HCT116 (cell line): ENCODE measurements at regions not wholly inside any gene's neighbourhood (a gene's known extent, or its start where the extent isn't known, plus 50 kb on each side); places are given as distances from the start of the nearest gene placed in this dataset.

Source experiments
- ATAC-seq: fragments of 200-7000 bp; cut with Tn5 transposase; 2 replicates; pipeline ENCODE4 v1.9.1; 2020; ENCODE audit warnings: mild to moderate bottlenecking, moderate library complexity
- BruUV-seq: library from RNA; stranded (reverse); fragments of 400-500 nt; replicated peaks from 2 replicates; lab custom pipeline; 2021; lab: Mats Ljungman, UMichigan
- CTCF ChIA-PET: fragments of 300-600 bp; sonication (Branson Sonifier 250); formaldehyde crosslinking; loops from one replicate; lab custom pipeline; 2021; ENCODE audit warnings: antibody characterized with exemption; lab: Charles Lee
- POLR2A ChIA-PET: fragments of 300-600, 350-600 bp; sonication (Branson Sonifier 250); formaldehyde crosslinking; loops from one replicate; lab custom pipeline; 2021; ENCODE audit warnings: antibody characterized with exemption; lab: Charles Lee
- RAD21 ChIA-PET, 2 experiments: fragments of 300-600 bp; sonication (Branson Sonifier 250); formaldehyde crosslinking; loops; one replicate each; lab custom pipeline; 2023; ENCODE audit warnings: low total read pairs in 2 of 2; ENCODE audit not compliant: uncharacterized antibody in 2 of 2, unreplicated experiment in 2 of 2, low non-redundant PET in 1 of 2; lab: Charles Lee
- DNase-seq: peaks from one replicate; pipeline ENCODE4 v3.0.0-alpha.2; 2010; ENCODE audit warnings: low read depth, low spot score
- H2AFZ ChIP-seq: fragments of 200-600 bp; shearing (Covaris generic), sonication (generic); 2 replicates; pipeline ENCODE4 v1.6.1; 2017; ENCODE audit warnings: low read depth, mixed run types, mixed read lengths, antibody characterized with exemption, low read length; ENCODE audit not compliant: poor library complexity, severe bottlenecking
- H3K27ac ChIP-seq: 2 replicates; pipeline ENCODE4 v1.5.1; 2012; ENCODE audit warnings: low read depth, low read length
- H3K27me3 ChIP-seq: fragments of 200-600 bp; sonication (generic); 2 replicates; pipeline ENCODE4 v1.6.1; 2016; ENCODE audit warnings: mixed run types, low read length, mixed read lengths; ENCODE audit not compliant: insufficient read depth
- H3K36me3 ChIP-seq, 2 experiments: fragments of 200-500 bp in 1 of 2; fragments of 200-600 bp in 1 of 2; sonication (Bioruptor generic) in 1 of 2; sonication (generic) in 1 of 2; 2 replicates each; pipeline versions ENCODE4 v1.5.1 to v1.6.1; 2014 to 2016; ENCODE audit warnings: low read length in 2 of 2, inconsistent platforms in 1 of 2, mixed read lengths in 1 of 2, mixed run types in 1 of 2; ENCODE audit not compliant: insufficient read depth in 2 of 2, control insufficient read depth in 1 of 2
- H3K4me1 ChIP-seq, 2 experiments: fragments of 200-600 bp in 1 of 2; sonication (generic) in 1 of 2; 2 replicates each; pipeline versions ENCODE4 v1.5.1 to v1.6.1; 2012 to 2017; ENCODE audit warnings: low read length in 2 of 2, inconsistent platforms in 1 of 2, mild to moderate bottlenecking in 1 of 2, mixed read lengths in 1 of 2, mixed run types in 1 of 2, moderate library complexity in 1 of 2; ENCODE audit not compliant: insufficient read depth in 2 of 2, control insufficient read depth in 1 of 2
- H3K4me2 ChIP-seq: fragments of 200-600 bp; sonication (generic); 2 replicates; pipeline ENCODE4 v1.6.1; 2017; ENCODE audit warnings: mixed run types, low read length, mixed read lengths
- H3K4me3 ChIP-seq, 2 experiments: fragments of 200-600 bp in 1 of 2; sonication (generic) in 1 of 2; replicated peaks in 1 of 2; 2 replicates each; pipeline ENCODE4 v1.5.1; 2011 to 2016; ENCODE audit warnings: low read length in 2 of 2, control low read depth in 1 of 2, low read depth in 1 of 2, mild to moderate bottlenecking in 1 of 2, mixed read lengths in 1 of 2, mixed run types in 1 of 2
- H3K79me2 ChIP-seq: fragments of 200-600 bp; sonication (generic); 2 replicates; pipeline ENCODE4 v1.6.1; 2017; ENCODE audit warnings: mild to moderate bottlenecking, mixed run types, low read length, moderate library complexity, mixed read lengths; ENCODE audit not compliant: insufficient read depth
- H3K9ac ChIP-seq: fragments of 200-600 bp; sonication (generic); 2 replicates; pipeline ENCODE4 v1.6.1; 2016; ENCODE audit warnings: low read length, mixed read lengths
- H3K9me2 ChIP-seq: fragments of 200-600 bp; sonication (generic), shearing (Covaris generic); 2 replicates; pipeline ENCODE4 v1.6.1; 2017; ENCODE audit warnings: mixed run types, mild to moderate bottlenecking, moderate library complexity; ENCODE audit not compliant: insufficient read depth
- H3K9me3 ChIP-seq, 2 experiments: fragments of 200-500 bp in 1 of 2; fragments of 200-600 bp in 1 of 2; sonication (Bioruptor generic) in 1 of 2; sonication (generic) in 1 of 2; 2 replicates each; pipeline ENCODE4 v1.6.1; 2014 to 2017; ENCODE audit warnings: low read length in 2 of 2, mixed read lengths in 2 of 2, inconsistent platforms in 1 of 2, low read depth in 1 of 2, mild to moderate bottlenecking in 1 of 2, mixed run types in 1 of 2, moderate library complexity in 1 of 2; ENCODE audit not compliant: control insufficient read depth in 1 of 2, insufficient read depth in 1 of 2
- H4K20me1 ChIP-seq: fragments of 200-600 bp; sonication (generic), shearing (Covaris generic); 2 replicates; pipeline ENCODE4 v1.6.1; 2017; ENCODE audit warnings: mixed run types, mild to moderate bottlenecking, moderate library complexity; ENCODE audit not compliant: insufficient read depth
- CBX3 ChIP-seq: IDR thresholded peaks from 2 replicates; pipeline ENCODE4 v1.6.1; 2012; ENCODE audit warnings: low read depth
- CEBPB ChIP-seq: IDR thresholded peaks from 2 replicates; pipeline ENCODE4 v1.6.1; 2012; ENCODE audit warnings: low read depth
- EGR1 ChIP-seq: IDR thresholded peaks from 2 replicates; pipeline ENCODE4 v1.6.1; 2012; ENCODE audit warnings: low read depth
- ELF1 ChIP-seq: IDR thresholded peaks from 2 replicates; pipeline ENCODE4 v1.6.1; 2012; ENCODE audit warnings: low read depth, borderline replicate concordance
- EZH2phosphoT487 ChIP-seq: fragments of 200-600 bp; IDR thresholded peaks from 2 replicates; pipeline ENCODE4 v1.6.1; 2018; ENCODE audit warnings: antibody characterized with exemption, borderline replicate concordance
- FOSL1 ChIP-seq: IDR thresholded peaks from 2 replicates; pipeline ENCODE4 v1.6.1; 2012; ENCODE audit warnings: low read depth
- MAX ChIP-seq: IDR thresholded peaks from 2 replicates; pipeline ENCODE4 v1.6.1; 2012
- POLR2AphosphoS5 ChIP-seq: IDR thresholded peaks from 2 replicates; pipeline ENCODE4 v1.6.1; 2011; ENCODE audit warnings: mild to moderate bottlenecking, low read depth, low read length, moderate library complexity
- RAD21 ChIP-seq: IDR thresholded peaks from 2 replicates; pipeline ENCODE4 v1.6.1; 2012; ENCODE audit warnings: low read depth, mild to moderate bottlenecking
- SIN3A ChIP-seq: IDR thresholded peaks from 2 replicates; pipeline ENCODE4 v1.6.1; 2012; ENCODE audit warnings: low read depth
- SP1 ChIP-seq: IDR thresholded peaks from 2 replicates; pipeline ENCODE4 v1.6.1; 2012; ENCODE audit warnings: low read depth
- SRF ChIP-seq: IDR thresholded peaks from 2 replicates; pipeline ENCODE4 v1.6.1; 2012; ENCODE audit warnings: low read depth
- TCF7L2 ChIP-seq: IDR thresholded peaks from 2 replicates; pipeline ENCODE4 v1.7.0; 2011; ENCODE audit warnings: borderline replicate concordance, inconsistent platforms; ENCODE audit not compliant: insufficient read depth, insufficient read length; ENCODE audit errors: extremely low read depth
- ZFX ChIP-seq: fragments of 450-650 bp; IDR thresholded peaks from 2 replicates; pipeline ENCODE4 v1.6.1; 2017
- ZNF274 ChIP-seq: fragments of 200-500 bp; sonication (Bioruptor generic); IDR thresholded peaks from 2 replicates; pipeline ENCODE4 v1.6.1; 2014; ENCODE audit warnings: mild to moderate bottlenecking, low read depth, low read length, inconsistent platforms
- intact Hi-C: fragments of 100-400 bp; cut with micrococcal nuclease; formaldehyde crosslinking; loops from 2 replicates; pipeline ENCODE4 v1.10.0; 2022
- TF ChIP-seq, protein P1 (sequence below): IDR thresholded peaks from 2 replicates; pipeline ENCODE4 v1.6.1; 2012

- no peaks in the 10 kb centered on the region for H3K9me3 ChIP-seq
- ChIA-PET CTCF (no interaction called here), POLR2A (no interaction called here), RAD21 (no interaction called here)
- H3K79me2 ChIP-seq: no peaks in the 10 kb centered on the region
- H4K20me1 ChIP-seq: no peaks in the 10 kb centered on the region
- no peaks in the 10 kb centered on the region for H3K27me3 ChIP-seq
- no peak overlapping the region for H3K4me2 ChIP-seq
- no peak overlapping the region for H3K27ac ChIP-seq
- TF ChIP-seq RAD21 (no peak), EZH2phosphoT487 (no peak), ZFX (no peak), CBX3 (no peak), CEBPB (no peak), ELF1 (no peak), SIN3A (no peak), SP1 (no peak), MAX (no peak), SRF (no peak), POLR2AphosphoS5 (no peak), TCF7L2 (no peak), EGR1 (no peak), FOSL1 (no peak), ZNF274 (no peak)
- TF ChIP-seq, protein P1, sequence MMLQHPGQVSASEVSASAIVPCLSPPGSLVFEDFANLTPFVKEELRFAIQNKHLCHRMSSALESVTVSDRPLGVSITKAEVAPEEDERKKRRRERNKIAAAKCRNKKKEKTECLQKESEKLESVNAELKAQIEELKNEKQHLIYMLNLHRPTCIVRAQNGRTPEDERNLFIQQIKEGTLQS: no peak
- no peak overlapping the region for H2AFZ ChIP-seq
- BruUV-seq: no TSS peak
- no peaks in the 10 kb centered on the region for H3K4me1 ChIP-seq
- ATAC-seq: no peak
- intact Hi-C loops: no loop called here
- H3K9ac ChIP-seq: no peak overlapping the region
- H3K4me3 ChIP-seq: no peak overlapping the region
- no peaks in the 10 kb centered on the region for H3K9me2 ChIP-seq
- H3K36me3 ChIP-seq: no peaks in the 10 kb centered on the region
- no peak for DNase-seq
Observed at GRCh38 chr13:67395577-67395976, 165.4 kb upstream of the PCDH9 start.
